Endodermal cell (in vitro differentiated cells): ENCODE measurements at regions not wholly inside any gene's neighbourhood (a gene's known extent, or its start where the extent isn't known, plus 50 kb on each side); places are given as distances from the start of the nearest gene placed in this dataset.
A peak's percentile ranks its signal among the peaks of the same experiment; 100 is the strongest.

Source experiments
- DNase-seq: peaks from one replicate; pipeline ENCODE4 v3.0.0-alpha.2; 2017
- H3K27ac ChIP-seq: 2 replicates; pipeline ENCODE4 v1.5.1; 2013; ENCODE audit warnings: mild to moderate bottlenecking, low read depth, low read length, moderate library complexity
- H3K27me3 ChIP-seq: 2 replicates; pipeline ENCODE4 v1.6.1; 2013; ENCODE audit warnings: mild to moderate bottlenecking, low read length, moderate library complexity; ENCODE audit not compliant: insufficient read depth, control insufficient read depth, poor library complexity, severe bottlenecking
- H3K36me3 ChIP-seq: 2 replicates; pipeline ENCODE4 v1.7.0; 2013; ENCODE audit warnings: mild to moderate bottlenecking, low read length, moderate library complexity; ENCODE audit not compliant: control insufficient read depth, insufficient read depth
- H3K4me1 ChIP-seq: one replicate; pipeline ENCODE4 v1.7.0; 2013; ENCODE audit warnings: low read length; ENCODE audit not compliant: control insufficient read depth, insufficient read depth
- H3K4me3 ChIP-seq: 2 replicates; pipeline ENCODE4 v1.5.1; 2013; ENCODE audit warnings: mild to moderate bottlenecking, low read length, moderate library complexity
- H3K9ac ChIP-seq: 2 replicates; pipeline ENCODE4 v1.6.1; 2013; ENCODE audit warnings: mild to moderate bottlenecking, low read length, moderate library complexity; ENCODE audit not compliant: poor library complexity, severe bottlenecking; ENCODE audit errors: extremely low read depth
- H3K9me3 ChIP-seq: 2 replicates; pipeline ENCODE4 v1.6.1; 2013; ENCODE audit warnings: mild to moderate bottlenecking, low read length, moderate library complexity; ENCODE audit not compliant: control insufficient read depth
- H3K27ac Mint-ChIP-seq: 2 replicates; pipeline ENCODE4 v1.8.0; 2020; ENCODE audit warnings: mixed read lengths
- H3K27me3 Mint-ChIP-seq: 2 replicates; pipeline ENCODE4 v1.8.0; 2021; ENCODE audit warnings: mild to moderate bottlenecking, mixed read lengths; ENCODE audit not compliant: insufficient read depth
- H3K36me3 Mint-ChIP-seq: 2 replicates; pipeline ENCODE4 v1.8.0; 2020; ENCODE audit warnings: low read depth, mixed read lengths
- H3K4me1 Mint-ChIP-seq: 2 replicates; pipeline ENCODE4 v1.8.0; 2020; ENCODE audit warnings: mixed read lengths
- H3K4me3 Mint-ChIP-seq: 2 replicates; pipeline ENCODE4 v1.8.0; 2020; ENCODE audit warnings: mild to moderate bottlenecking, moderate library complexity, mixed read lengths
- H3K9me3 Mint-ChIP-seq: 2 replicates; pipeline ENCODE4 v1.8.0; 2020; ENCODE audit warnings: mild to moderate bottlenecking, mixed read lengths
- WGBS, 2 experiments: methylation state at CpG; one replicate each; pipeline versions ENCODE4 v1.1.5 to v1.1.7; 2013; ENCODE audit warnings: missing lambda C conversion rate in 2 of 2, mixed read lengths in 1 of 2; ENCODE audit not compliant: insufficient coverage in 1 of 2, insufficient read length in 1 of 2; 5-methylcytosine and 5-hydroxymethylcytosine counted together
- TF ChIP-seq, protein P1 (sequence below): fragments of 200-600 bp; sonication (generic); conservative IDR thresholded peaks from 2 replicates; pipeline ENCODE4 v1.5.0; 2021; ENCODE audit warnings: antibody characterized with exemption, mild to moderate bottlenecking

DNA sequence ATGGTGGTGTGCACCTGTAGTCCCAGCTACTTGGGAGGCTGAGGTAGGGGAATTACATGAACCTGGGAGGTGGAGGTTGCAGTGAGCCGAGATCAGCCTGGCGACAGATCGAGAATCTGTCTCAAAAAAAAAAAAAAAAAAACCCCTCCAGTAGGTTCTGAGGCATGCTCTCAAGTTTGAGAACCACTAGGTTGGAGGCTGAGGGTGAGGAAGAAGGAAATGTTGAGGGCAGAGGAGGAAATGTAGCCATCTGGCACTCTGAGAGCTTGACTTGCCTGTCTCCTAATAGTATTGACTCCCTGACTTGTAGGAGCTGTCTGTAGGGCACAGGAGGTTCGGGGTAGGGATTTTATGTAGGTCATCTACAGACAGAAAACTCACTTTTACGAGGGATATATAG is 204.6 kb downstream of the OPA1 start:
- Histone ChIP-seq H3K4me1 (no peaks in the 10 kb centered on the region), H3K9me3 (no peaks in the 10 kb centered on the region), H3K36me3 (no peaks in the 10 kb centered on the region), H3K27me3 (no peaks in the 10 kb centered on the region), H3K9ac (no peak overlapping the region), H3K4me3 (no peak overlapping the region), H3K27ac (no peak overlapping the region)
- Mint-ChIP-seq H3K36me3 (no peaks in the 10 kb centered on the region), H3K27me3 (peaks cover 2% of the 10 kb centered on the region), H3K4me1 (peaks cover 24% of the 10 kb centered on the region), H3K4me3 (no peak overlapping the region), H3K27ac (no peak overlapping the region), H3K9me3 (no peaks in the 10 kb centered on the region)
- 92 to 94% methylated on average over 2 to 4 of the region's 5 CpGs for WGBS, 2 experiments
- TF ChIP-seq, protein P1, sequence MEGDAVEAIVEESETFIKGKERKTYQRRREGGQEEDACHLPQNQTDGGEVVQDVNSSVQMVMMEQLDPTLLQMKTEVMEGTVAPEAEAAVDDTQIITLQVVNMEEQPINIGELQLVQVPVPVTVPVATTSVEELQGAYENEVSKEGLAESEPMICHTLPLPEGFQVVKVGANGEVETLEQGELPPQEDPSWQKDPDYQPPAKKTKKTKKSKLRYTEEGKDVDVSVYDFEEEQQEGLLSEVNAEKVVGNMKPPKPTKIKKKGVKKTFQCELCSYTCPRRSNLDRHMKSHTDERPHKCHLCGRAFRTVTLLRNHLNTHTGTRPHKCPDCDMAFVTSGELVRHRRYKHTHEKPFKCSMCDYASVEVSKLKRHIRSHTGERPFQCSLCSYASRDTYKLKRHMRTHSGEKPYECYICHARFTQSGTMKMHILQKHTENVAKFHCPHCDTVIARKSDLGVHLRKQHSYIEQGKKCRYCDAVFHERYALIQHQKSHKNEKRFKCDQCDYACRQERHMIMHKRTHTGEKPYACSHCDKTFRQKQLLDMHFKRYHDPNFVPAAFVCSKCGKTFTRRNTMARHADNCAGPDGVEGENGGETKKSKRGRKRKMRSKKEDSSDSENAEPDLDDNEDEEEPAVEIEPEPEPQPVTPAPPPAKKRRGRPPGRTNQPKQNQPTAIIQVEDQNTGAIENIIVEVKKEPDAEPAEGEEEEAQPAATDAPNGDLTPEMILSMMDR: no peak
- peak; percentile 31 for DNase-seq

DNA sequence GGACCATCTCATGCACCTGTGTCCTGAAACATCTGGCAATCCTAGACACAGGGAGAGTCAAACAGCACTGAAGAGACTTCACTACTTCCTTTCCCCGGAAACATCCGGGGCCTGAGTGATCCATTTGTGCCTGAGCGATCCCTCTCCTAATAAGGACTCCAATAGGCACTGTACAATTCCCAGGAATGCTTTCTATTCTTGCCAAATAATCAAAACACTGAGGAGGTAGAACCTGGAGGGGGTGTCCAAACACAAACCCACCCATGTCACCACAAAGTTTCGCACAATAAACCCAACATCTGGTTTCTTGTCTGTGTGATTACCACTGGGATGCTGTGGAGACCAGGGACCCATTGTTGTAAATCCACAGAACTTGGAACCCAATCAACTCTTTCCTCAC is 205.0 kb downstream of the OPA1 start:
- H3K9me3 ChIP-seq: no peaks in the 10 kb centered on the region
- 94% methylated on average over 4 of the region's 4 CpGs; no CpG with 5 or more reads in 1 of the 2 experiments for WGBS, 2 experiments
- DNase-seq: peak; percentile 13
- H3K9ac ChIP-seq: no peak overlapping the region
- H3K4me3 Mint-ChIP-seq: no peak overlapping the region
- no peak overlapping the region for H3K27ac Mint-ChIP-seq
- H3K4me3 ChIP-seq: no peak overlapping the region
- TF ChIP-seq, protein P1: no peak
- H3K36me3 Mint-ChIP-seq: no peaks in the 10 kb centered on the region
- H3K9me3 Mint-ChIP-seq: no peaks in the 10 kb centered on the region
- no peaks in the 10 kb centered on the region for H3K36me3 ChIP-seq
- H3K27me3 Mint-ChIP-seq: peaks cover 2% of the 10 kb centered on the region
- H3K27ac ChIP-seq: no peak overlapping the region
- no peaks in the 10 kb centered on the region for H3K27me3 ChIP-seq
- peaks cover 20% of the 10 kb centered on the region for H3K4me1 Mint-ChIP-seq
- H3K4me1 ChIP-seq: no peaks in the 10 kb centered on the region

DNA sequence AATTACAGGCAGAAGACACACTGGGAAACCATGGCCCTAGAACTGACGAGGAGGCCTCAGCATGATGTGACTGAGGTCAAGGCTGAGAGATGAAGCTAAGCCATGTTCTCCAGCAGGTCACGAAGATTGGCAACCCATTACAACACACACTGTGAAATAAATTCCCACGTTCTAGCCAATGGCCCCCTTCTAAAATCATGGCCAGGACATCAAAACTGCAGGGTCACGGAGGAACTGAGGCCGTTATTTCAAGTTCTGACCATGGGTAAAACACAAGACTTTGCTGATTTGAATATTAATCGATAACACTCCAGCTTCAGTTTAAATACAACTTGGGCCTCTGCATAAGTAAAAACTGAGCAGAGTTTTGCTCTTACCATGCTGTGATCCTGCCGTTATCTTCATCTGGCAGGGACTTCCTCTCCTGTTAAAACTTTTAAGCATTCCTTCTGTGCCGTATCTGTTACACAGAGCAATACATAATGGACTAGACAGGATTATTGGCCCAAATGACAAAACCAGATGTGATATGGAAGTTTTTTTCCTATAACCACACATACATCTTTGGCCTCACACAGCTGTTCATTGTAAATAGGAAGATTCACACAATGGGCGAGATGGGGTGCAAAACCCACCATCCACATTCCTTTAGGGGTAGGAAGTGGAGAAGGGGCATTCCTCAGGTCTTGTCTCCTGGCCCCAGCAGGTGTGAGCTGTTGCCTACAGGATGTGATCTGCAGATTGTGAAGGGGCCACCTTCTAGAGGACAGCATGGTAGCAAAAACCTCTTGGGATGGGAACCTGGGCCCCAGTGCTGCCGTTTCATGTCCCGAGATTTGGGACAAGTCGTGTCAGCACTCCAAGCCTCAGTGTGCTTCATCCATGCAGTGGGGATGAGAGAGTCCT is 207.4 kb downstream of the OPA1 start:
- Histone ChIP-seq H3K9ac (no peak overlapping the region), H3K4me1 (no peaks in the 10 kb centered on the region), H3K27me3 (no peaks in the 10 kb centered on the region), H3K27ac (no peak overlapping the region), H3K9me3 (no peaks in the 10 kb centered on the region), H3K4me3 (no peak overlapping the region), H3K36me3 (no peaks in the 10 kb centered on the region)
- Mint-ChIP-seq H3K27ac (no peak overlapping the region), H3K9me3 (no peaks in the 10 kb centered on the region), H3K4me1 (peaks cover 15% of the 10 kb centered on the region), H3K36me3 (no peaks in the 10 kb centered on the region), H3K4me3 (no peak overlapping the region), H3K27me3 (no peaks in the 10 kb centered on the region)
- WGBS, 2 experiments: 90 to 93% methylated on average over 7 to 12 of the region's 12 CpGs
- no peak for DNase-seq
- TF ChIP-seq, protein P1: no peak
